ENCODE measurements at regions not wholly inside any gene's neighbourhood (a gene's known extent, or its start where the extent isn't known, plus 50 kb on each side); places are given as distances from the start of the nearest gene placed in this dataset.

GRCh38 chr10:118151461-118151860 is 104.7 kb upstream of the RAB11FIP2 start:
- TF ChIP-seq CTCF (conservative IDR thresholded peaks at IDR 0.05; ENCODE audit: low read depth, low read length): no peak
- TF ChIP-seq EZH2 (IDR thresholded peaks at IDR 0.05; ENCODE audit: borderline replicate concordance, low read depth, low read length, poor library complexity, severe bottlenecking): no peak

Measured in A673 (cell line).